ENCODE measurements at regions not wholly inside any gene's neighbourhood (a gene's known extent, or its start where the extent isn't known, plus 50 kb on each side); places are given as distances from the start of the nearest gene placed in this dataset.

DNA sequence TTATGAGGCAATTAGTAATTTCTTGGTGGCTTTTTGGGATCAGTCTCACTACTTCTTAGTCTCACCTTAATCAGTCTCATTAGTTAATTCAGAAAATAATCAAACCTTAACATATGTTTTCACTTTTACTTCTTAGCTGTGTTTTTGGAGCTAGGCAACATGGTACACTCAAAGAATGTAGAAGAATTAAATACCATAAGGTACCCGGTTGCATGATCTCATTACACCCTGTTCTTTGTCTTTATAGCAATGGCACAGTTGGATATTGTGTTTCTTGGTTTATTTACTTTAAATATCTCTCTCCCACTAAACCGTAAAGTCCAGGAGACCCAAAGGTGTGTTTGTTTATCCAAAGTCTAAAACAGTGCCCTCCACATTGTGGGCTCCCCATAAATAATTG, 132.3 kb downstream of the TNFSF18 start:
- TF ChIP-seq, protein P1, sequence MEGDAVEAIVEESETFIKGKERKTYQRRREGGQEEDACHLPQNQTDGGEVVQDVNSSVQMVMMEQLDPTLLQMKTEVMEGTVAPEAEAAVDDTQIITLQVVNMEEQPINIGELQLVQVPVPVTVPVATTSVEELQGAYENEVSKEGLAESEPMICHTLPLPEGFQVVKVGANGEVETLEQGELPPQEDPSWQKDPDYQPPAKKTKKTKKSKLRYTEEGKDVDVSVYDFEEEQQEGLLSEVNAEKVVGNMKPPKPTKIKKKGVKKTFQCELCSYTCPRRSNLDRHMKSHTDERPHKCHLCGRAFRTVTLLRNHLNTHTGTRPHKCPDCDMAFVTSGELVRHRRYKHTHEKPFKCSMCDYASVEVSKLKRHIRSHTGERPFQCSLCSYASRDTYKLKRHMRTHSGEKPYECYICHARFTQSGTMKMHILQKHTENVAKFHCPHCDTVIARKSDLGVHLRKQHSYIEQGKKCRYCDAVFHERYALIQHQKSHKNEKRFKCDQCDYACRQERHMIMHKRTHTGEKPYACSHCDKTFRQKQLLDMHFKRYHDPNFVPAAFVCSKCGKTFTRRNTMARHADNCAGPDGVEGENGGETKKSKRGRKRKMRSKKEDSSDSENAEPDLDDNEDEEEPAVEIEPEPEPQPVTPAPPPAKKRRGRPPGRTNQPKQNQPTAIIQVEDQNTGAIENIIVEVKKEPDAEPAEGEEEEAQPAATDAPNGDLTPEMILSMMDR (IDR thresholded peaks at IDR 0.05; ENCODE audit: insufficient read depth, low read length, poor library complexity, severe bottlenecking), result no peak
- TF ChIP-seq EZH2phosphoT487 (conservative IDR thresholded peaks at IDR 0.05; ENCODE audit: low read length), result no peak

Data from SU-DHL-6 (cell line).